ENCODE measurements at regions not wholly inside any gene's neighbourhood (a gene's known extent, or its start where the extent isn't known, plus 50 kb on each side); places are given as distances from the start of the nearest gene placed in this dataset.
"Not testable (repeated sequence)": the region's sequence is repeated elsewhere in the genome, so short reads cannot be mapped to it uniquely, and the experiment has no call there.

DNA sequence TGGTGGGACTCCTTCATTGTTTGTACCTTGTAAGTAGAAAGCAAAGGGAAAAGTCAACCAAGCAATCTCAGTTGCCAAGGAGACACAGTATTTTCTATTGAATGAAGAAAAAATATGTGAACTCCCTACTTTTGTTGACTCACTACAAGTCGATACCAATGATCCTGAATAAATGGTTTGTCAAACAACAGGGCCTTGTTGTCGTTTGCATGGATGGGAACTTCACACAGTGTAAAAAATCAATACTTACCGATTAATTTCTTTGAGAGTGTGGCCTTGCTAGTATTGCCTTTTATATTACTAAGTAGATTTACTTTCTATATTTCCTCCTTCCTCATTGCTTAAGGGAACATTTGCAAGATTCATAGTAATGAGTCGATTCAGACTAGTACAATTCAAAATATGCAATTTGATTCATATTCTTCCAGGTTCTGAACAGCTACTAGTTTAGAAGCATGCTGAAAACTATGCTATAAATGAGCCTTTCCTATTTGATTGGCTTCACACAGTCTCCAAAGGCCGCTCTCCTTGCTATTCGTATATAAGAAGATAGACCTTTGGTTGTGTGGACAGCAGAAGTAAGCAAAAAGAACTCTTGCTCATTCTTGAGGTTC, 108.0 kb downstream of the ZNF330 start:
- no peak overlapping the region for H3K4me3 ChIP-seq (replicated peaks in 1 of 3)
- no peak for DNase-seq
- 90% methylated on average over 6 of the region's 6 CpGs for WGBS, 2 donors
- H3K9me3 ChIP-seq: no peaks in the 10 kb centered on the region
- peaks cover 21 to 35% of the 10 kb centered on the region in 2 donors for H3K4me1 ChIP-seq
- intact Hi-C loops (cut with DNase I): no loop called here
- H3K27me3 ChIP-seq: no peaks in the 10 kb centered on the region
- H3K27ac ChIP-seq: no peak overlapping the region
- TF ChIP-seq POLR2A (IDR thresholded peaks at IDR 0.05): no peak
- TF ChIP-seq CTCF (IDR thresholded peaks at IDR 0.05): no peak
- no peaks in the 10 kb centered on the region for H3K36me3 ChIP-seq

GRCh38 chr4:141329174-141329569, 108.5 kb downstream of the ZNF330 start:
- no peak for DNase-seq
- Histone ChIP-seq H3K36me3 (no peaks in the 10 kb centered on the region), H3K4me3 (replicated peaks in 1 of 3) (no peak overlapping the region), H3K27me3 (no peaks in the 10 kb centered on the region), H3K27ac (no peak overlapping the region), H3K4me1 (peaks cover 21 to 37% of the 10 kb centered on the region in 2 donors), H3K9me3 (no peaks in the 10 kb centered on the region)
- WGBS, 2 donors: 78 to 86% methylated on average over 3 of the region's 3 CpGs
- no peak for TF ChIP-seq CTCF (IDR thresholded peaks at IDR 0.05)
- TF ChIP-seq POLR2A (IDR thresholded peaks at IDR 0.05): no peak
- intact Hi-C loops (cut with DNase I): no loop called here

DNA sequence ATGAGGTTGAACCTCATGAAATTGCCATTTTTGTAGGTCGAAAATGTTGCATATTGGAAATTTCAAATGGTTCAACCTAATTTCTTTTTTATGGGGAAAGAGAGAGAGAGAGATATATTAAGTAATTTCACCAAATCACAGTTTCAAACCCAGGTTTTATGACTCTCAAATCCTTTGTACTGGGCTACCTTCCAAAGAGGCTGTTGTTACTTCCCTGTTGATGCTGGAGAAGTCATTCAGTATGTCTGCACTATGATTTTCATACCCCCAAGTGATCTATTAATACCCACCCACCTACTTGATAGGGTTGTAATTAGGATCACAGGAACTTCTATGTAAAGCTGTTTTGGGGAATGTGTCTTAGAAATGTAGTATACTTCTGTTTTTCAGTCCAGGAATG, 109.9 kb downstream of the ZNF330 start:
- H3K4me1 ChIP-seq: peaks cover 21 to 44% of the 10 kb centered on the region in 2 donors
- DNase-seq: no peak
- H3K4me3 ChIP-seq (replicated peaks in 1 of 3): no peak overlapping the region
- intact Hi-C loops (cut with DNase I): no loop called here
- WGBS, 2 donors: 91 to 95% methylated on average over 1 of the region's 1 CpG
- no peaks in the 10 kb centered on the region for H3K27me3 ChIP-seq
- no peak for TF ChIP-seq POLR2A (IDR thresholded peaks at IDR 0.05)
- H3K9me3 ChIP-seq: no peaks in the 10 kb centered on the region
- no peaks in the 10 kb centered on the region for H3K36me3 ChIP-seq
- peak overlapping the region in 1 of 3 donors; percentile 13 for H3K27ac ChIP-seq

DNA sequence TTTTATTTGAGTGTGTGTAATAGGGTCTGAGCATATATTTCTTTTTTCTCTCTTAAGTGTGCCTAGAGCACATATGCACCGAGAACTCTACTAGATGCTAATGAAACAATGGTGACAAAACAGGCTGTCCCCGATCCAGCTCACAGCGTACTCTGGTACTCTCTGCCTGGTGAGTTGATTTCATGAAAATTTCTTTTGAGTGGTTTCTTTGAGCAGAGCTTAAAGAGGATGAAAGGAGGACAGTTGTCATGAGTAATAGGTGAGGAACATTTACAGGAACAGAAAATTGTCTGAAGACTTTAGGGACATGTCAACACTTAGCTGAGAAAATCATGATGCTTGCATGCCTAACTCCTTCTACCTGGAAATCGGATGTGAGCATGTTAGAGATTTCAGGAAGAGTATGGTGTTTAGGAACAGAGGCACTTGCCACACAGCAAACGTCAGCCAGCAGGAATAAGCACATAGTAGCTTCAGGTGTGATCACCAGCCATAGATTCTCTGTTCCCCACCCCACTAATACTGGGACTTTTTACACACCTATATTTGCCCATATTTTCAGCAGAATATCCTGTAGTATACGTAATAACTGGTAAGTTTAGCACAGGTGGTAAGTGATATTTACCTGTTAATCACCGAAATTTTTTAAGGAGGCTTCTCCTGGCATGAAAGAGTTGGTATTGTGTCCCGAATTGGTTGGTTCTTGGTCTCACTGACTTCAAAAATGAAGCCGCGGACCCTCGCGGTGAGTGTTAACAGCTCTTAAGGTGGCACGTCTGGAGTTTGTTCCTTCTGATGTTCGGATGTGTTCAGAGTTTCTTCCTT, 111.1 kb downstream of the ZNF330 start:
- no peaks in the 10 kb centered on the region for H3K27me3 ChIP-seq
- H3K36me3 ChIP-seq: no peaks in the 10 kb centered on the region
- intact Hi-C loops (cut with DNase I): no loop called here
- peak overlapping the region in 1 of 3 donors; percentile 88 for H3K27ac ChIP-seq
- 88% methylated on average over 14 of the region's 14 CpGs for WGBS, 2 donors
- TF ChIP-seq CTCF (IDR thresholded peaks at IDR 0.05): no peak
- TF ChIP-seq POLR2A (IDR thresholded peaks at IDR 0.05): no peak
- peaks cover 21 to 44% of the 10 kb centered on the region in 2 donors for H3K4me1 ChIP-seq
- H3K9me3 ChIP-seq: no peaks in the 10 kb centered on the region
- no peak overlapping the region for H3K4me3 ChIP-seq (replicated peaks in 1 of 3)
- peak; percentile 22 to 31 for DNase-seq

GRCh38 chr4:141332359-141333181, 111.9 kb downstream of the ZNF330 start:
- intact Hi-C loops (cut with DNase I); H3K27me3 ChIP-seq; H3K36me3 ChIP-seq; H3K9me3 ChIP-seq: not testable (repeated sequence)
- peak; percentile 15 to 17 for DNase-seq
- Histone ChIP-seq H3K27ac (peak overlapping the region; percentile 87 to 90 (median 88)), H3K4me1 (peaks cover 21 to 45% of the 10 kb centered on the region in 2 donors), H3K4me3 (replicated peaks in 1 of 3) (peak overlapping the region in 1 of 3 donors; percentile 31)
- peak in 1 of 2 donors; percentile 42 for TF ChIP-seq POLR2A (IDR thresholded peaks at IDR 0.05)
- 88 to 90% methylated on average over 17 to 19 of the region's 33 CpGs for WGBS, 2 donors

All from thyroid gland (tissue), 4 donors.